PC-3 (cell line): ENCODE measurements at regions not wholly inside any gene's neighbourhood (a gene's known extent, or its start where the extent isn't known, plus 50 kb on each side); places are given as distances from the start of the nearest gene placed in this dataset.

ENCODE experiments used
- ATAC-seq: fragments of 200-7000 bp; cut with Tn5 transposase; 2 replicates; pipeline ENCODE4 v1.9.1; 2020; ENCODE audit warnings: mild to moderate bottlenecking, moderate library complexity
- BruUV-seq: library from RNA; stranded (reverse); fragments of 400-500 nt; replicated peaks from 2 replicates; lab custom pipeline; 2021; lab: Mats Ljungman, UMichigan
- CTCF ChIA-PET: fragments of 300-600 bp; sonication (Branson Sonifier 250); formaldehyde crosslinking; loops from one replicate; lab custom pipeline; 2022; ENCODE audit warnings: antibody characterized with exemption; lab: Charles Lee
- POLR2A ChIA-PET: fragments of 300-600 bp; sonication (Branson Sonifier 250); formaldehyde crosslinking; loops from one replicate; lab custom pipeline; 2022; ENCODE audit warnings: antibody characterized with exemption; ENCODE audit not compliant: unreplicated experiment; lab: Charles Lee
- DNase-seq: peaks from one replicate; pipeline ENCODE4 v3.0.0-alpha.2; 2015
- H2AFZ ChIP-seq: fragments of 300-600 bp; sonication (generic); 2 replicates; pipeline ENCODE4 v1.6.0; 2016; ENCODE audit warnings: antibody characterized with exemption, low read length
- H3F3A ChIP-seq: fragments of 300-600 bp; sonication (generic); one replicate; pipeline ENCODE4 v1.6.0; 2017; ENCODE audit warnings: antibody characterized with exemption, low read length, control low read depth, mild to moderate bottlenecking; ENCODE audit not compliant: unreplicated experiment
- H3K27ac ChIP-seq: fragments of 300-600 bp; sonication (generic); 2 replicates; pipeline ENCODE4 v1.5.1; 2016; ENCODE audit warnings: mild to moderate bottlenecking, low read length
- H3K27me3 ChIP-seq: fragments of 300-600 bp; sonication (generic); 2 replicates; pipeline ENCODE4 v1.6.1; 2016; ENCODE audit warnings: low read length, mixed read lengths
- H3K36me3 ChIP-seq: fragments of 300-600 bp; sonication (generic); 2 replicates; pipeline ENCODE4 v1.6.1; 2016; ENCODE audit warnings: low read depth, mixed run types, low read length, mixed read lengths
- H3K4me1 ChIP-seq: fragments of 300-600 bp; sonication (generic); 2 replicates; pipeline ENCODE4 v1.5.1; 2016; ENCODE audit warnings: low read length; ENCODE audit not compliant: insufficient read depth
- H3K4me2 ChIP-seq: fragments of 300-600 bp; sonication (generic); 2 replicates; pipeline ENCODE4 v1.6.0; 2016; ENCODE audit warnings: low read length
- H3K4me3 ChIP-seq: fragments of 300-600 bp; sonication (generic); 2 replicates; pipeline ENCODE4 v1.5.1; 2016; ENCODE audit warnings: mild to moderate bottlenecking, low read length, mixed read lengths
- H3K79me2 ChIP-seq: fragments of 300-600 bp; sonication (generic); 2 replicates; pipeline ENCODE4 v1.6.1; 2017; ENCODE audit warnings: low read length, mixed read lengths
- H3K9ac ChIP-seq: fragments of 300-600 bp; sonication (generic); 2 replicates; pipeline ENCODE4 v1.6.0; 2016; ENCODE audit warnings: mild to moderate bottlenecking, low read length
- H3K9me2 ChIP-seq: fragments of 300-600 bp; sonication (generic); replicated peaks from 2 replicates; pipeline ENCODE4 v1.6.1; 2016; ENCODE audit warnings: mixed run types, low read length, mixed read lengths
- H3K9me3 ChIP-seq: fragments of 300-600 bp; sonication (generic); 2 replicates; pipeline ENCODE4 v1.6.1; 2016; ENCODE audit warnings: low read length, mixed read lengths
- H4K20me1 ChIP-seq: fragments of 300-600 bp; sonication (generic); 2 replicates; pipeline ENCODE4 v1.6.1; 2016; ENCODE audit warnings: low read length, mixed read lengths
- EZH2 ChIP-seq: fragments of 300-600 bp; sonication (generic); IDR thresholded peaks from one replicate; pipeline ENCODE4 v1.6.1; 2017; ENCODE audit warnings: antibody characterized with exemption, mild to moderate bottlenecking, low read length; ENCODE audit not compliant: unreplicated experiment
- EZH2phosphoT487 ChIP-seq: fragments of 300-600 bp; sonication (generic); IDR thresholded peaks from 2 replicates; pipeline ENCODE4 v1.6.1; 2018; ENCODE audit warnings: mild to moderate bottlenecking, antibody characterized with exemption, low read length, borderline replicate concordance
- intact Hi-C: fragments of 100-400 bp; cut with micrococcal nuclease; formaldehyde crosslinking; loops from 2 replicates; pipeline ENCODE4 v1.9.0; 2023
- TF ChIP-seq, protein P1 (sequence below): fragments of 300-600 bp; sonication (generic); conservative IDR thresholded peaks from 2 replicates; pipeline ENCODE4 v1.5.1; 2017; ENCODE audit warnings: antibody characterized with exemption, low read depth, mild to moderate bottlenecking, low read length

DNA sequence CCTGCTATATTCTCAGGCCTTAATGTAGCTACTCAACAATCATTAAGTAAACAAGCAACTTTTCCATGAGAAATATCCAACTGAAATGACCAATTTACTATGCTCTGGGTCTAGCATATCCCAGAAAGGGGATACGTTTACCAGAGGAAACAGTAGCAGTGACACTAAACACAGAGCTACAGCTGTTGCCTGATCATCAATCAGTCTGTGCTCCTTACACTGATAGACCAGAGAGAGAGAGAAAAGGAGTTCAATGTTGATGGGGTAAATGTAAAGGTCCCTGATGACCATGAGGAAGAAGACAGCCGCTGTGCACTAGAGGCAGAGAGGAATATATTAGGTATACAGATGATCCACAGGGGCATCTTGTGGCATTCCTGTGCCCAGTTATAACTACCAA lies 397.2 kb upstream of the USP15 start:
- H3K9me2 ChIP-seq, result no peaks in the 10 kb centered on the region
- H3K4me3 ChIP-seq, result no peak overlapping the region
- TF ChIP-seq, protein P1, sequence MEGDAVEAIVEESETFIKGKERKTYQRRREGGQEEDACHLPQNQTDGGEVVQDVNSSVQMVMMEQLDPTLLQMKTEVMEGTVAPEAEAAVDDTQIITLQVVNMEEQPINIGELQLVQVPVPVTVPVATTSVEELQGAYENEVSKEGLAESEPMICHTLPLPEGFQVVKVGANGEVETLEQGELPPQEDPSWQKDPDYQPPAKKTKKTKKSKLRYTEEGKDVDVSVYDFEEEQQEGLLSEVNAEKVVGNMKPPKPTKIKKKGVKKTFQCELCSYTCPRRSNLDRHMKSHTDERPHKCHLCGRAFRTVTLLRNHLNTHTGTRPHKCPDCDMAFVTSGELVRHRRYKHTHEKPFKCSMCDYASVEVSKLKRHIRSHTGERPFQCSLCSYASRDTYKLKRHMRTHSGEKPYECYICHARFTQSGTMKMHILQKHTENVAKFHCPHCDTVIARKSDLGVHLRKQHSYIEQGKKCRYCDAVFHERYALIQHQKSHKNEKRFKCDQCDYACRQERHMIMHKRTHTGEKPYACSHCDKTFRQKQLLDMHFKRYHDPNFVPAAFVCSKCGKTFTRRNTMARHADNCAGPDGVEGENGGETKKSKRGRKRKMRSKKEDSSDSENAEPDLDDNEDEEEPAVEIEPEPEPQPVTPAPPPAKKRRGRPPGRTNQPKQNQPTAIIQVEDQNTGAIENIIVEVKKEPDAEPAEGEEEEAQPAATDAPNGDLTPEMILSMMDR, result no peak
- TF ChIP-seq EZH2phosphoT487 (no peak), EZH2 (no peak)
- H3K27me3 ChIP-seq, result no peaks in the 10 kb centered on the region
- ATAC-seq (no peak), DNase-seq (no peak)
- BruUV-seq, result no TSS peak
- H3K9ac ChIP-seq, result no peak overlapping the region
- no peaks in the 10 kb centered on the region for H3K9me3 ChIP-seq
- H3K27ac ChIP-seq, result no peak overlapping the region
- H3K4me2 ChIP-seq, result no peak overlapping the region
- H3K79me2 ChIP-seq, result no peaks in the 10 kb centered on the region
- intact Hi-C loops, result no loop called here
- H4K20me1 ChIP-seq, result no peaks in the 10 kb centered on the region
- no peak overlapping the region for H2AFZ ChIP-seq
- CTCF ChIA-PET, result no interaction called here
- no peaks in the 10 kb centered on the region for H3K4me1 ChIP-seq
- H3F3A ChIP-seq, result no peaks in the 10 kb centered on the region
- POLR2A ChIA-PET, result no interaction called here
- no peaks in the 10 kb centered on the region for H3K36me3 ChIP-seq

GRCh38 chr12:61863811-61864210 lies 396.4 kb upstream of the USP15 start:
- POLR2A ChIA-PET, result no interaction called here
- Histone ChIP-seq H3K79me2 (no peaks in the 10 kb centered on the region), H3K36me3 (no peaks in the 10 kb centered on the region), H4K20me1 (no peaks in the 10 kb centered on the region), H3K4me3 (no peak overlapping the region), H3K27ac (no peak overlapping the region), H3F3A (no peaks in the 10 kb centered on the region), H3K4me2 (no peak overlapping the region), H3K4me1 (no peaks in the 10 kb centered on the region), H3K9me3 (no peaks in the 10 kb centered on the region), H2AFZ (no peak overlapping the region), H3K9ac (no peak overlapping the region), H3K27me3 (no peaks in the 10 kb centered on the region), H3K9me2 (no peaks in the 10 kb centered on the region)
- no peak for DNase-seq
- TF ChIP-seq, protein P1, result no peak
- no peak for TF ChIP-seq EZH2
- no peak for TF ChIP-seq EZH2phosphoT487
- intact Hi-C loops, result no loop called here
- no peak for ATAC-seq
- BruUV-seq, result no TSS peak
- CTCF ChIA-PET, result no interaction called here

GRCh38 chr12:61869796-61870195 lies 390.4 kb upstream of the USP15 start:
- Histone ChIP-seq H3F3A (no peaks in the 10 kb centered on the region), H3K27me3 (no peaks in the 10 kb centered on the region), H2AFZ (no peak overlapping the region), H3K9me3 (no peaks in the 10 kb centered on the region), H3K27ac (no peak overlapping the region), H3K79me2 (no peaks in the 10 kb centered on the region), H3K9ac (no peak overlapping the region), H4K20me1 (no peaks in the 10 kb centered on the region), H3K36me3 (no peaks in the 10 kb centered on the region), H3K4me2 (no peak overlapping the region), H3K9me2 (no peaks in the 10 kb centered on the region), H3K4me1 (peaks cover 3% of the 10 kb centered on the region; the same call in 1 of the 2 replicates), H3K4me3 (no peak overlapping the region)
- POLR2A ChIA-PET, result no interaction called here
- ATAC-seq, result no peak
- CTCF ChIA-PET, result no interaction called here
- BruUV-seq, result no TSS peak
- TF ChIP-seq EZH2phosphoT487 (no peak), EZH2 (no peak)
- TF ChIP-seq, protein P1, result no peak
- DNase-seq, result no peak
- intact Hi-C loops, result no loop called here
